Left lung (tissue), 4 donors: ENCODE measurements at regions not wholly inside any gene's neighbourhood (a gene's known extent, or its start where the extent isn't known, plus 50 kb on each side); places are given as distances from the start of the nearest gene placed in this dataset.
"Not testable (repeated sequence)": the region's sequence is repeated elsewhere in the genome, so short reads cannot be mapped to it uniquely, and the experiment has no call there.

Source experiments
- ATAC-seq: fragments of 200-7000 bp; cut with Tn5 transposase; one replicate; pipeline ENCODE4 v1.9.1; 2020; ENCODE audit warnings: moderate library complexity
- DNase-seq, 4 donors: peaks; one replicate each; pipeline ENCODE4 v3.0.0-alpha.2; 2013 to 2020
- H3K27ac ChIP-seq, 2 donors: fragments of 200-600 bp; sonication (generic) in 1 of 2; one replicate each; pipeline versions ENCODE4 v1.5.0 to v1.8.0; 2020 to 2021
- H3K27me3 ChIP-seq, 2 donors: fragments of 200-600 bp; sonication (generic) in 1 of 2; one replicate each; pipeline versions ENCODE4 v1.5.0 to v1.8.0; 2020 to 2021
- H3K36me3 ChIP-seq, 2 donors: fragments of 200-600 bp; sonication (generic) in 1 of 2; one replicate each; pipeline versions ENCODE4 v1.5.0 to v1.8.0; 2020 to 2021
- H3K4me1 ChIP-seq, 2 donors: fragments of 200-600 bp; one replicate each; pipeline ENCODE4 v1.8.0; 2021
- H3K4me3 ChIP-seq, 2 donors: fragments of 200-600 bp; sonication (generic) in 1 of 2; one replicate each; pipeline versions ENCODE4 v1.5.0 to v1.8.0; 2020 to 2021; ENCODE audit warnings: mild to moderate bottlenecking in 1 of 2
- H3K9me3 ChIP-seq, 2 donors: fragments of 200-600 bp; sonication (generic) in 1 of 2; one replicate each; pipeline versions ENCODE4 v1.5.0 to v1.8.0; 2020 to 2021
- intact Hi-C, 2 donors: fragments of 100-400 bp; cut with DNase I; formaldehyde crosslinking; loops; one replicate each; pipeline versions ENCODE4 v1.11.2 to v1.14.2; 2022
- TF ChIP-seq, protein P1 (sequence below), 2 donors: fragments of 200-600 bp; sonication (generic) in 1 of 2; IDR thresholded peaks; one replicate each; pipeline versions ENCODE4 v1.5.0 to v1.8.0; 2021; ENCODE audit warnings: antibody characterized with exemption in 2 of 2
- donor health status: DM: no; HTN: yes; CAD: no.
- donor health status: DM: no; HTN: no; CAD: no.

DNA sequence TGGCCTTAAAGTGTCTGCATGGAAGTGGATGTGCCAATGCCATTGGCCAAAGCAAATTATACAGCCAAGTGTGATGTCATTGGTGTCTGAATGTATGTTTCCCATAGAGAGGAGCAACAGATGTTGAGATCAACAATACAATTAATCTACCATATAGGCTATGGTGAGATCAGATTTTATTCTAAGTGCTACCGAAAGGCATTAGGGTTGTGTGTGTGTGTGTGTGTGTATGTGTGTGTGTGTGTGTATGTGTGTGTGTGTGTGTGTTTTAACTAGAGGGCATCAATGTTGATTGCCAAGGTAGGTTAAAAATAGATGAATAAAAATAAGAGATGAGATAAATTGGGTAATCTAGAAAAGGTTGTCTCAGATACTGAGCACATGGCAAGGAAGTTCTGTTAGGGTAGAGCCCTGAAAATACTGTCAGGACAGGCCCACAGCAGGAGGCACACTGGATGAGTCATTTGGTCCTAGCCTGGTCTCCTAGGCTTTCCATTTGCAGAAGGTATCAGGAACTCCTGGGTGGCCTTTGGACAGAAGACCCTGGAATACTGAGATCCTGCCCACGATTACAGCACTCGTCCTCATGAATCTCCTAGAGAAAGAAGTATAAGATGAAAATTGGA, 446.0 kb upstream of the PODXL start:
- ATAC-seq (no peak), DNase-seq (no peak)
- H3K36me3 ChIP-seq = no peaks in the 10 kb centered on the region
- no peak overlapping the region for H3K27ac ChIP-seq
- no peak overlapping the region for H3K4me3 ChIP-seq
- no peaks in the 10 kb centered on the region for H3K9me3 ChIP-seq
- TF ChIP-seq, protein P1, sequence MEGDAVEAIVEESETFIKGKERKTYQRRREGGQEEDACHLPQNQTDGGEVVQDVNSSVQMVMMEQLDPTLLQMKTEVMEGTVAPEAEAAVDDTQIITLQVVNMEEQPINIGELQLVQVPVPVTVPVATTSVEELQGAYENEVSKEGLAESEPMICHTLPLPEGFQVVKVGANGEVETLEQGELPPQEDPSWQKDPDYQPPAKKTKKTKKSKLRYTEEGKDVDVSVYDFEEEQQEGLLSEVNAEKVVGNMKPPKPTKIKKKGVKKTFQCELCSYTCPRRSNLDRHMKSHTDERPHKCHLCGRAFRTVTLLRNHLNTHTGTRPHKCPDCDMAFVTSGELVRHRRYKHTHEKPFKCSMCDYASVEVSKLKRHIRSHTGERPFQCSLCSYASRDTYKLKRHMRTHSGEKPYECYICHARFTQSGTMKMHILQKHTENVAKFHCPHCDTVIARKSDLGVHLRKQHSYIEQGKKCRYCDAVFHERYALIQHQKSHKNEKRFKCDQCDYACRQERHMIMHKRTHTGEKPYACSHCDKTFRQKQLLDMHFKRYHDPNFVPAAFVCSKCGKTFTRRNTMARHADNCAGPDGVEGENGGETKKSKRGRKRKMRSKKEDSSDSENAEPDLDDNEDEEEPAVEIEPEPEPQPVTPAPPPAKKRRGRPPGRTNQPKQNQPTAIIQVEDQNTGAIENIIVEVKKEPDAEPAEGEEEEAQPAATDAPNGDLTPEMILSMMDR (IDR thresholded peaks at IDR 0.05) = no peak
- H3K27me3 ChIP-seq = no peaks in the 10 kb centered on the region
- intact Hi-C loops = no loop called here
- H3K4me1 ChIP-seq = no peaks in the 10 kb centered on the region

DNA sequence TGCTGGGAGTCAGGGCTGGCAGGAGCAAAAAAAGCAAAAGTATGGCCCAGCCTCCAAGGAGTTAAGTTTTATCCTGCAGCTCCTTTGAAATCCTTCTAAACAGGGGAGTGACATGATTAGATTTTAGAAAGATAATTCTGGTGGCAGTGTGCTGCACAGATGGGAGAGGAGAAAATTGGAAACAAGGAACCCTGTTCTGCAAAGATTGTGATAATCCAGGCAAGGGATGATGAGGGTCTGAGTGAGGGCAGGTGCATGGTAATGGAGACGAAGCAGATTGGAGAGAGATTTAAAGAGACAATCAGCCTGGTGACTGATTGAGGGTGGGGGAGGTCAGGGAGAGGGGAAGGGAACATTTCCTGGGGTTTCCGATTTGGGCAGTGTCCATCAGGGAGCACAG, 444.7 kb upstream of the PODXL start:
- H3K27ac ChIP-seq = no peak overlapping the region
- TF ChIP-seq, protein P1 (IDR thresholded peaks at IDR 0.05) = no peak
- no peak overlapping the region for H3K4me3 ChIP-seq
- no peaks in the 10 kb centered on the region for H3K9me3 ChIP-seq
- no peaks in the 10 kb centered on the region for H3K27me3 ChIP-seq
- DNase-seq (no peak), ATAC-seq (no peak)
- intact Hi-C loops = no loop called here
- H3K4me1 ChIP-seq = no peaks in the 10 kb centered on the region
- H3K36me3 ChIP-seq = no peaks in the 10 kb centered on the region

DNA sequence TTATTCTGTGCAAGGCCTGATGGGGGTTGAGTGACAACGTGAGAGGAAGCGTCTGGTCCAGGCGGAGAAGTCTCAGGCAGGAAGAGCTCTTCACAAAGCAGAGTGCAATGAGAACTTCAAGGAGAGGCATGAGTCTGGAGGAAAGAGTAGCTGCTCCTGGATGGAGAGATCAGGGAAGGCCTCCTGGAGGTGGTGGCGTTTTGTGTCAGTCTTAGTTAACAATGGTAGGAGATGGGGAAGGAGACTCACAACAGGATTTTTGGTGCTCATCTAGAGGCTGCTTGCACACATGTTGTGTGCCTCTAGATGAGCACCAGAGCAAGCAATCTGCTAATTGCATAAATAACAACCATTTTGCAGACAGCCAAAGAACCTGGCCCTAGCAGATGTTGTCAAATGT, 442.8 kb upstream of the PODXL start:
- H3K9me3 ChIP-seq = no peaks in the 10 kb centered on the region
- H3K4me3 ChIP-seq = no peak overlapping the region
- no peak for ATAC-seq
- no peaks in the 10 kb centered on the region for H3K27me3 ChIP-seq
- intact Hi-C loops = no loop called here
- H3K27ac ChIP-seq = no peak overlapping the region
- no peak for DNase-seq
- no peaks in the 10 kb centered on the region for H3K4me1 ChIP-seq
- TF ChIP-seq, protein P1 (IDR thresholded peaks at IDR 0.05) = no peak
- H3K36me3 ChIP-seq = no peaks in the 10 kb centered on the region

DNA sequence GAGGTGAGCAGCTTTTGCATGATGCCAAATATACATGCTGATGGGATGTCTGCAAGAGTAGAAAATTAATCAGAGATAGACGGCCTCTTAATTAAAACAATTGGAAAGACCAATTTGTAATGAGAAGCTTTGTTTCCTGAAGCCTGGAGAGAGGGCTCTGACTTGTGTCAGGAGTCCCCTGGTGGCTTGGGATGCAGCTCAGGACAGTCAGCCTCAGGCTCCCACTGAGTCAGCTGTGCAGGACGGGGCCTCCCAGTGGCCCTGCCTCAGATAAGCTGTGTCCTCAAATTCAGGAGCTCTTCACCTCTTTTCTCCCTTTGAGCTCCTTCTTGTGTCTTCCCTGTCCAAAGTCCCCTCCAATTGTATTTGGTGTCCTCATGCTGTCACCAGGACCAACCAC, 438.9 kb upstream of the PODXL start:
- Histone ChIP-seq H3K27me3 (no peaks in the 10 kb centered on the region), H3K9me3 (no peaks in the 10 kb centered on the region), H3K27ac (no peak overlapping the region), H3K4me1 (no peaks in the 10 kb centered on the region), H3K36me3 (no peaks in the 10 kb centered on the region), H3K4me3 (no peak overlapping the region)
- ATAC-seq (no peak), DNase-seq (no peak)
- intact Hi-C loops = no loop called here
- TF ChIP-seq, protein P1 (IDR thresholded peaks at IDR 0.05) = no peak

DNA sequence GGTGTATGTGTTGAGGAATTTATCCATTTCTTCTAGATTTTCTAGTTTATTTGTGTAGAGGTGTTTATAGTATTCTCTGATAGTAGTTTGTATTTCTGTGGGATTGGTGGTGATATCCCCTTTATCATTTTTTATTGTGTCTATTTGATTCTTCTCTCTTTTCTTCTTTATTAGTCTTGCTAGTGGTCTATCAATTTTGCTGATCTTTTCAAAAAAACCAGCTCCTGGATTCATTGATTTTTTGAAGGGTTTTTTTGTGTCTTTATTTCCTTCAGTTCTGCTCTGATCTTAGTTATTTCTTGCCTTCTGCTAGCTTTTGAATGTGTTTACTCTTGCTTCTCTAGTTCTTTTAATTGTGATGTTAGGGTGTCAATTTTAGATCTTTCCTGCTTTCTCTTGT, 424.6 kb upstream of the PODXL start:
- intact Hi-C loops, H3K4me1 ChIP-seq, H3K9me3 ChIP-seq, ATAC-seq, H3K27me3 ChIP-seq, H3K36me3 ChIP-seq, DNase-seq, H3K27ac ChIP-seq, H3K4me3 ChIP-seq: not testable (repeated sequence)

DNA sequence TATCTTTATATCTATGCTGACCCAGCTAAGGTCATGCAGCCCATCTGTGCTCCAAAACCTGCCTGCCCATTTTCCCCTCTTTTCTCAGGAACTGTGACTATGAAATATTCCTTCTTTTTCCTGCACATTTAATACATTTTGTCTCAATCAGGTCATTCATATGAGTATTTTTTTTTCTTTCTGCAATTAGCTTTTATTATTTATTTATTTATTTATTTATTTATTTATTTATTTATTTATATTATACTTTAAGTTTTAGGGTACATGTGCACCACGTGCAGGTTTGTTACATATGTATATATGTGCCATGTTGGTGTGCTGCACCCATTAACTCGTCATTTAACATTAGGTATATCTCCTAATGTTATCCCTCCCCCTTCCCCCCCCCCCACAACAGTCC, 421.7 kb upstream of the PODXL start:
- intact Hi-C loops, H3K4me3 ChIP-seq, H3K9me3 ChIP-seq, H3K36me3 ChIP-seq, DNase-seq, H3K27ac ChIP-seq, ATAC-seq, H3K4me1 ChIP-seq, H3K27me3 ChIP-seq: not testable (repeated sequence)
